ENCODE measurements at regions not wholly inside any gene's neighbourhood (a gene's known extent, or its start where the extent isn't known, plus 50 kb on each side); places are given as distances from the start of the nearest gene placed in this dataset.

GRCh38 chr18:68431111-68431921 lies 283.6 kb downstream of the TMX3 start:
- peak overlapping the region; percentile 21 for H3K27ac Mint-ChIP-seq (ENCODE audit: unreplicated experiment)
- TF ChIP-seq, protein P1, sequence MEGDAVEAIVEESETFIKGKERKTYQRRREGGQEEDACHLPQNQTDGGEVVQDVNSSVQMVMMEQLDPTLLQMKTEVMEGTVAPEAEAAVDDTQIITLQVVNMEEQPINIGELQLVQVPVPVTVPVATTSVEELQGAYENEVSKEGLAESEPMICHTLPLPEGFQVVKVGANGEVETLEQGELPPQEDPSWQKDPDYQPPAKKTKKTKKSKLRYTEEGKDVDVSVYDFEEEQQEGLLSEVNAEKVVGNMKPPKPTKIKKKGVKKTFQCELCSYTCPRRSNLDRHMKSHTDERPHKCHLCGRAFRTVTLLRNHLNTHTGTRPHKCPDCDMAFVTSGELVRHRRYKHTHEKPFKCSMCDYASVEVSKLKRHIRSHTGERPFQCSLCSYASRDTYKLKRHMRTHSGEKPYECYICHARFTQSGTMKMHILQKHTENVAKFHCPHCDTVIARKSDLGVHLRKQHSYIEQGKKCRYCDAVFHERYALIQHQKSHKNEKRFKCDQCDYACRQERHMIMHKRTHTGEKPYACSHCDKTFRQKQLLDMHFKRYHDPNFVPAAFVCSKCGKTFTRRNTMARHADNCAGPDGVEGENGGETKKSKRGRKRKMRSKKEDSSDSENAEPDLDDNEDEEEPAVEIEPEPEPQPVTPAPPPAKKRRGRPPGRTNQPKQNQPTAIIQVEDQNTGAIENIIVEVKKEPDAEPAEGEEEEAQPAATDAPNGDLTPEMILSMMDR (IDR thresholded peaks at IDR 0.05; ENCODE audit: unreplicated experiment) = no peak
- peaks cover under 1% of the 10 kb centered on the region for H3K27me3 Mint-ChIP-seq (ENCODE audit: unreplicated experiment)
- peaks cover 1% of the 10 kb centered on the region for H3K4me1 Mint-ChIP-seq (ENCODE audit: unreplicated experiment)
- peaks cover 8% of the 10 kb centered on the region for H3K36me3 Mint-ChIP-seq (ENCODE audit: low read depth, unreplicated experiment)
- peaks cover 2% of the 10 kb centered on the region for H3K9me3 Mint-ChIP-seq (ENCODE audit: unreplicated experiment)
- H3K4me3 Mint-ChIP-seq (ENCODE audit: unreplicated experiment) = no peak overlapping the region
- DNase-seq (ENCODE audit: low spot score) = no peak

DNA sequence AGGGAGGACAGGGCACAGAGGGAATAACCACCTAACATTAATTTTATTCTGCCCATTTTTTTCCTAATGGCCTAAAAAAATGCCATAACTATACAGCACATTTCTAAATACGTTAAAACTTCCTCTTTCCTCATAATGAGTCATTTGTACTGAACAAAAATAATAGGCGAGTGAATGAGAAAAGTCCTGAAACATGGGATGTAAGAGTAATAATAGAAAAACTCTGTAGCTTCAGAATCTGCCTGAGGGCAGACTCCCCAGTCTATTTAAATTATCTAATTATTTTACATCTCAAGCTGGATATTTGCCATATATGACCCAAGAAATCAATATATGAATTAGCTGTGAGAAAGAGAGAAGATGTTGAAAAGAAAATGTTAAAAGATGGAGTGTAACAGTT lies 285.1 kb downstream of the TMX3 start:
- Mint-ChIP-seq H3K36me3 (ENCODE audit: low read depth, unreplicated experiment) (no peaks in the 10 kb centered on the region), H3K9me3 (ENCODE audit: unreplicated experiment) (no peaks in the 10 kb centered on the region), H3K27ac (ENCODE audit: unreplicated experiment) (no peak overlapping the region), H3K4me3 (ENCODE audit: unreplicated experiment) (no peak overlapping the region), H3K27me3 (ENCODE audit: unreplicated experiment) (no peaks in the 10 kb centered on the region), H3K4me1 (ENCODE audit: unreplicated experiment) (no peaks in the 10 kb centered on the region)
- no peak for DNase-seq (ENCODE audit: low spot score)
- TF ChIP-seq, protein P1 (IDR thresholded peaks at IDR 0.05; ENCODE audit: unreplicated experiment) = no peak

GRCh38 chr18:68429111-68429510 lies 285.8 kb downstream of the TMX3 start:
- TF ChIP-seq, protein P1 (IDR thresholded peaks at IDR 0.05; ENCODE audit: unreplicated experiment) = no peak

GRCh38 chr18:68428661-68429060 lies 286.2 kb downstream of the TMX3 start:
- H3K4me3 Mint-ChIP-seq (ENCODE audit: unreplicated experiment) = no peak overlapping the region
- H3K27ac Mint-ChIP-seq (ENCODE audit: unreplicated experiment) = no peak overlapping the region
- no peaks in the 10 kb centered on the region for H3K36me3 Mint-ChIP-seq (ENCODE audit: low read depth, unreplicated experiment)
- no peaks in the 10 kb centered on the region for H3K27me3 Mint-ChIP-seq (ENCODE audit: unreplicated experiment)
- DNase-seq (ENCODE audit: low spot score) = no peak
- H3K9me3 Mint-ChIP-seq (ENCODE audit: unreplicated experiment) = no peaks in the 10 kb centered on the region
- H3K4me1 Mint-ChIP-seq (ENCODE audit: unreplicated experiment) = no peaks in the 10 kb centered on the region
- TF ChIP-seq, protein P1 (IDR thresholded peaks at IDR 0.05; ENCODE audit: unreplicated experiment) = no peak

More at GRCh38 chr18:68429111-68429510, 285.8 kb downstream of the TMX3 start:
- Mint-ChIP-seq H3K27me3 (ENCODE audit: unreplicated experiment) (no peaks in the 10 kb centered on the region), H3K4me1 (ENCODE audit: unreplicated experiment) (no peaks in the 10 kb centered on the region), H3K36me3 (ENCODE audit: low read depth, unreplicated experiment) (no peaks in the 10 kb centered on the region), H3K9me3 (ENCODE audit: unreplicated experiment) (no peaks in the 10 kb centered on the region), H3K4me3 (ENCODE audit: unreplicated experiment) (no peak overlapping the region), H3K27ac (ENCODE audit: unreplicated experiment) (no peak overlapping the region)
- DNase-seq (ENCODE audit: low spot score) = no peak

- Mint-ChIP-seq H3K36me3 (ENCODE audit: low read depth, unreplicated experiment) (no peaks in the 10 kb centered on the region), H3K27me3 (ENCODE audit: unreplicated experiment) (no peaks in the 10 kb centered on the region), H3K9me3 (ENCODE audit: unreplicated experiment) (no peaks in the 10 kb centered on the region), H3K4me3 (ENCODE audit: unreplicated experiment) (no peak overlapping the region), H3K27ac (ENCODE audit: unreplicated experiment) (no peak overlapping the region), H3K4me1 (ENCODE audit: unreplicated experiment) (no peaks in the 10 kb centered on the region)
- DNase-seq (ENCODE audit: low spot score) = no peak
- TF ChIP-seq, protein P1 (IDR thresholded peaks at IDR 0.05; ENCODE audit: unreplicated experiment) = no peak
Measured at GRCh38 chr18:68427951-68428401, 286.9 kb downstream of the TMX3 start.
